SK-N-SH treated with all-trans-retinoic acid at 6 μM for 48 hours (cell line): ENCODE measurements at regions not wholly inside any gene's neighbourhood (a gene's known extent, or its start where the extent isn't known, plus 50 kb on each side); places are given as distances from the start of the nearest gene placed in this dataset.

Source experiments
- ATAC-seq: fragments of 200-7000 bp; cut with Tn5 transposase; 3 replicates; pipeline ENCODE4 v1.9.1; 2020; ENCODE audit warnings: mild to moderate bottlenecking, moderate library complexity
- ARNTL ChIP-seq: fragments of 450-650 bp; formaldehyde crosslinking; IDR thresholded peaks from 2 replicates; pipeline ENCODE4 v1.5.0; 2020; ENCODE audit warnings: low read depth, mild to moderate bottlenecking, moderate library complexity, borderline replicate concordance
- CREB5 ChIP-seq: fragments of 250-450 bp; sonication (Bioruptor Pico); IDR thresholded peaks from 2 replicates; pipeline ENCODE4 v1.5.1; 2020; ENCODE audit warnings: low read depth, mild to moderate bottlenecking, moderate library complexity
- CSDC2 ChIP-seq: fragments of 250-450 bp; sonication (Bioruptor Pico); IDR thresholded peaks from 2 replicates; pipeline ENCODE4 v1.5.0; 2020; ENCODE audit warnings: mild to moderate bottlenecking, moderate library complexity
- CSRNP3 ChIP-seq: fragments of 250-450 bp; sonication (Bioruptor Pico); IDR thresholded peaks from 2 replicates; pipeline ENCODE4 v1.5.1; 2021; ENCODE audit warnings: mild to moderate bottlenecking, moderate library complexity
- ESRRG ChIP-seq: fragments of 250-450 bp; sonication (Bioruptor Pico); IDR thresholded peaks from 2 replicates; pipeline ENCODE4 v1.6.1; 2021; ENCODE audit warnings: mild to moderate bottlenecking
- GLIS3 ChIP-seq: fragments of 250-450 bp; sonication (Bioruptor Pico); IDR thresholded peaks from 2 replicates; pipeline ENCODE4 v1.5.0; 2020; ENCODE audit warnings: mild to moderate bottlenecking, moderate library complexity
- ISL1 ChIP-seq: fragments of 250-450 bp; sonication (Bioruptor Pico); IDR thresholded peaks from 2 replicates; pipeline ENCODE4 v2.1.2; 2022; ENCODE audit warnings: mild to moderate bottlenecking, moderate library complexity
- OSR1 ChIP-seq: fragments of 250-450 bp; sonication (Bioruptor Pico); IDR thresholded peaks from 2 replicates; pipeline ENCODE4 v1.8.0; 2022; ENCODE audit warnings: moderate library complexity, mild to moderate bottlenecking, inconsistent platforms
- PATZ1 ChIP-seq: fragments of 250-450 bp; sonication (Bioruptor Pico); IDR thresholded peaks from 2 replicates; pipeline ENCODE4 v1.8.0; 2020; ENCODE audit warnings: mild to moderate bottlenecking, moderate library complexity, borderline replicate concordance
- PPARA ChIP-seq: fragments of 250-450 bp; sonication (Bioruptor Pico); IDR thresholded peaks from 2 replicates; pipeline ENCODE4 v1.5.0; 2020; ENCODE audit warnings: mild to moderate bottlenecking, borderline replicate concordance
- RARB ChIP-seq: fragments of 250-450 bp; sonication (Bioruptor Pico); IDR thresholded peaks from 2 replicates; pipeline ENCODE4 v1.8.0; 2021; ENCODE audit warnings: mild to moderate bottlenecking, moderate library complexity
- SNAI2 ChIP-seq: fragments of 250-450 bp; sonication (Bioruptor Pico); IDR thresholded peaks from 2 replicates; pipeline ENCODE4 v1.5.0; 2020; ENCODE audit warnings: mild to moderate bottlenecking, moderate library complexity
- TCF4 ChIP-seq: fragments of 250-450 bp; sonication (Bioruptor Pico); IDR thresholded peaks from 2 replicates; pipeline ENCODE4 v1.8.0; 2021; ENCODE audit warnings: mild to moderate bottlenecking, moderate library complexity, borderline replicate concordance
- TOX ChIP-seq: fragments of 250-450 bp; sonication (Bioruptor Pico); IDR thresholded peaks from 2 replicates; pipeline ENCODE4 v1.8.0; 2021; ENCODE audit warnings: mild to moderate bottlenecking, moderate library complexity, borderline replicate concordance
- TSHZ2 ChIP-seq: fragments of 250-450 bp; sonication (Bioruptor Pico); IDR thresholded peaks from 2 replicates; pipeline ENCODE4 v1.5.0; 2020; ENCODE audit warnings: mild to moderate bottlenecking, moderate library complexity
- ZC3H10 ChIP-seq: fragments of 250-450 bp; sonication (Bioruptor Pico); IDR thresholded peaks from 2 replicates; pipeline ENCODE4 v1.5.1; 2021; ENCODE audit warnings: mild to moderate bottlenecking, moderate library complexity
- ZFP30 ChIP-seq: fragments of 450-650 bp; formaldehyde crosslinking; IDR thresholded peaks from 2 replicates; pipeline ENCODE4 v1.5.0; 2022; ENCODE audit warnings: mild to moderate bottlenecking, moderate library complexity
- ZNF565 ChIP-seq: fragments of 450-650 bp; formaldehyde crosslinking; conservative IDR thresholded peaks from 2 replicates; pipeline ENCODE4 v1.5.0; 2020; ENCODE audit warnings: low read depth, mild to moderate bottlenecking, moderate library complexity
- ZNF70 ChIP-seq: fragments of 450-650 bp; formaldehyde crosslinking; IDR thresholded peaks from 2 replicates; pipeline ENCODE4 v1.5.0; 2020; ENCODE audit warnings: mild to moderate bottlenecking, moderate library complexity

GRCh38 chr7:91598791-91599190 is 281.7 kb downstream of the MTERF1 start:
- TF ChIP-seq ARNTL: no peak
- TF ChIP-seq CSDC2 (CRISPR knock-in tag): no peak
- no peak for TF ChIP-seq ZC3H10 (CRISPR knock-in tag)
- no peak for TF ChIP-seq RARB (CRISPR knock-in tag)
- no peak for TF ChIP-seq PATZ1 (CRISPR knock-in tag)
- TF ChIP-seq SNAI2 (CRISPR knock-in tag): no peak
- TF ChIP-seq OSR1 (CRISPR knock-in tag): no peak
- TF ChIP-seq GLIS3: no peak
- no peak for TF ChIP-seq PPARA (CRISPR knock-in tag)
- TF ChIP-seq ESRRG (CRISPR knock-in tag): no peak
- TF ChIP-seq ISL1 (CRISPR knock-in tag): no peak
- TF ChIP-seq CREB5 (CRISPR knock-in tag): no peak
- no peak for TF ChIP-seq ZNF70 (CRISPR knock-in tag)
- TF ChIP-seq TOX (CRISPR knock-in tag): no peak
- no peak for ATAC-seq

- no peak for TF ChIP-seq ZNF70 (CRISPR knock-in tag)
- TF ChIP-seq TCF4 (CRISPR knock-in tag): no peak
- no peak for TF ChIP-seq PPARA (CRISPR knock-in tag)
- TF ChIP-seq RARB (CRISPR knock-in tag): no peak
- no peak for TF ChIP-seq ZNF565 (CRISPR knock-in tag)
- no peak for TF ChIP-seq CSDC2 (CRISPR knock-in tag)
- TF ChIP-seq ISL1 (CRISPR knock-in tag): no peak
- TF ChIP-seq ZFP30 (CRISPR knock-in tag): no peak
- TF ChIP-seq CSRNP3 (CRISPR knock-in tag): no peak
- no peak for ATAC-seq
Observed at GRCh38 chr7:91600112-91600511, 280.4 kb downstream of the MTERF1 start.

- no peak for ATAC-seq
- no peak for TF ChIP-seq ZNF565 (CRISPR knock-in tag)
- no peak for TF ChIP-seq ARNTL
- no peak for TF ChIP-seq PATZ1 (CRISPR knock-in tag)
- TF ChIP-seq CSDC2 (CRISPR knock-in tag): no peak
- no peak for TF ChIP-seq TSHZ2
- TF ChIP-seq GLIS3: no peak
- TF ChIP-seq TCF4 (CRISPR knock-in tag): no peak
- TF ChIP-seq OSR1 (CRISPR knock-in tag): no peak
- no peak for TF ChIP-seq TOX (CRISPR knock-in tag)
Observed at GRCh38 chr7:91603707-91604106, 276.8 kb downstream of the MTERF1 start.

GRCh38 chr7:91608606-91609005 is 271.9 kb downstream of the MTERF1 start:
- no peak; the same call in 2 of the 3 replicates for ATAC-seq
- TF ChIP-seq GLIS3 (no peak), TCF4 (CRISPR knock-in tag) (peak; percentile 56; the same call in 1 of the 2 replicates)
